ENCODE measurements at regions not wholly inside any gene's neighbourhood (a gene's known extent, or its start where the extent isn't known, plus 50 kb on each side); places are given as distances from the start of the nearest gene placed in this dataset.

DNA sequence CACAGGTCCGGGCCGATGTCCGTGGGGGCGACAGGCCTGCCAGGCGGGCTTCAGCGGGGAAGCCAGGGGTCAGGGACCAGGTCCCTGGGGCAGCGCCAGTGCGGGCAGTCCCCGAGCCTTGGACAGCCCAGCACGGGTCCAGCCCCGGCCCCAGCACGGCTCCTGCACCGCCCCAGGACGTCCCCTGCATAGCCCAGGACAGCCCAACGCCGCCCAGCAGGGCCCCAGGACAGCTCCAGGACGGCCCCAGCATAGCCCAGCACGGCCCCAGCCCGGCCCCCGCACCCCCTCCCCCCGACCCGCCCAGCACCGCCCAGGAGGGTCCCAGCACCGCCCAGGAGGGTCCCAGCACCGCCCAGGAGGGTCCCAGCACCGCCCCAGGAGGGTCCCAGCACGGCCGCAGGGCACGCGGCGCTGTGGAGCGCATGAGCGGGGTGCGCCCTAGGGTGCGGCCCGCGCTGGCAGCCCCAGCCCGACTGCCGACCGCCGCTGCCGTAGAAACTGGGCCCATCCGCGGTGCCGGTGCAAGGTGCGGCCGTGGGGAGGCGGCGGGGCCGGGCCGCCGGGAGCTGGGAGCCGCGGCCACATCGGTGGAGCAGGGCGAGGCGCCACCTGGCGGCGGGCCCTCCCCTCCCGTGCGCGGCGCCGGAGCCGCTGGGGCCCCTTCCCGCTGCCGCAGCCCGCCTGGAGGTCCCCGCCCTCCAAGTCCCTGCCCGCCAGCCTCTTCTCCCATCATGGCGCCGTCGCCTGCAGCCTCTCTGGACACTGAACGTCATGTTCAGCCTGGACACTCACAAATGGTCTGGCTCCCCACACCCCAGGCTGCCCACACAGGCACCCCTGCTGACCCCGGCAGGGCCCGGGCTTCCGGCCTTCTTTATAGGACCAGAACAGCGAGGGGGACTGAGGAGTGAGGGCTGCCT, 106.8 kb upstream of the NKX1-1 start (continued):
- TF ChIP-seq NFE2L1 (tag; IDR thresholded peaks at IDR 0.05; ENCODE audit: borderline replicate concordance, low read depth) (no peak), GTF2F1 (IDR thresholded peaks at IDR 0.05; ENCODE audit: low read depth, low read length) (no peak), CBX5 (IDR thresholded peaks at IDR 0.05; ENCODE audit: borderline replicate concordance, low read depth) (no peak), ESRRB (CRISPR knock-in tag; IDR thresholded peaks at IDR 0.05; ENCODE audit: borderline replicate concordance) (no peak), ZFX (CRISPR knock-in tag; IDR thresholded peaks at IDR 0.05) (no peak), NEUROD1 (IDR thresholded peaks at IDR 0.05; ENCODE audit: borderline replicate concordance, low read depth, low read length, partially characterized antibody) (no peak), RAD21 (CRISPR knock-in tag; conservative IDR thresholded peaks at IDR 0.05 in 1 of 2, IDR thresholded peaks at IDR 0.05 in 1 of 2) (peak in 1 of 2 experiments; percentile 68; a peak in 3 of 4 replicates), SOX6 (IDR thresholded peaks at IDR 0.05) (peak; percentile 22; the same call in 1 of the 2 replicates), SIN3B (IDR thresholded peaks at IDR 0.05; ENCODE audit: low read depth) (peak; percentile 59), FOS (IDR thresholded peaks at IDR 0.05; ENCODE audit: extremely low read depth, insufficient read length) (no peak), HDGF (IDR thresholded peaks at IDR 0.05) (no peak), ETS2 (tag; IDR thresholded peaks at IDR 0.05; ENCODE audit: borderline replicate concordance, poor library complexity, severe bottlenecking) (no peak), MEF2A (IDR thresholded peaks at IDR 0.05; ENCODE audit: control insufficient read depth, low read depth, low read length) (no peak), ZNF445 (CRISPR knock-in tag; IDR thresholded peaks at IDR 0.05; ENCODE audit: low read depth) (no peak), POLR3G (IDR thresholded peaks at IDR 0.05; ENCODE audit: extremely low read depth, insufficient read length, insufficient replicate concordance) (no peak), ETV6 (IDR thresholded peaks at IDR 0.05; ENCODE audit: borderline replicate concordance in 1 of 2, low read depth in 2 of 2, low read length in 1 of 2) (no peak), ETV6 (CRISPR knock-in tag; IDR thresholded peaks at IDR 0.05; ENCODE audit: borderline replicate concordance) (no peak)
- TF ChIP-seq, protein P1, sequence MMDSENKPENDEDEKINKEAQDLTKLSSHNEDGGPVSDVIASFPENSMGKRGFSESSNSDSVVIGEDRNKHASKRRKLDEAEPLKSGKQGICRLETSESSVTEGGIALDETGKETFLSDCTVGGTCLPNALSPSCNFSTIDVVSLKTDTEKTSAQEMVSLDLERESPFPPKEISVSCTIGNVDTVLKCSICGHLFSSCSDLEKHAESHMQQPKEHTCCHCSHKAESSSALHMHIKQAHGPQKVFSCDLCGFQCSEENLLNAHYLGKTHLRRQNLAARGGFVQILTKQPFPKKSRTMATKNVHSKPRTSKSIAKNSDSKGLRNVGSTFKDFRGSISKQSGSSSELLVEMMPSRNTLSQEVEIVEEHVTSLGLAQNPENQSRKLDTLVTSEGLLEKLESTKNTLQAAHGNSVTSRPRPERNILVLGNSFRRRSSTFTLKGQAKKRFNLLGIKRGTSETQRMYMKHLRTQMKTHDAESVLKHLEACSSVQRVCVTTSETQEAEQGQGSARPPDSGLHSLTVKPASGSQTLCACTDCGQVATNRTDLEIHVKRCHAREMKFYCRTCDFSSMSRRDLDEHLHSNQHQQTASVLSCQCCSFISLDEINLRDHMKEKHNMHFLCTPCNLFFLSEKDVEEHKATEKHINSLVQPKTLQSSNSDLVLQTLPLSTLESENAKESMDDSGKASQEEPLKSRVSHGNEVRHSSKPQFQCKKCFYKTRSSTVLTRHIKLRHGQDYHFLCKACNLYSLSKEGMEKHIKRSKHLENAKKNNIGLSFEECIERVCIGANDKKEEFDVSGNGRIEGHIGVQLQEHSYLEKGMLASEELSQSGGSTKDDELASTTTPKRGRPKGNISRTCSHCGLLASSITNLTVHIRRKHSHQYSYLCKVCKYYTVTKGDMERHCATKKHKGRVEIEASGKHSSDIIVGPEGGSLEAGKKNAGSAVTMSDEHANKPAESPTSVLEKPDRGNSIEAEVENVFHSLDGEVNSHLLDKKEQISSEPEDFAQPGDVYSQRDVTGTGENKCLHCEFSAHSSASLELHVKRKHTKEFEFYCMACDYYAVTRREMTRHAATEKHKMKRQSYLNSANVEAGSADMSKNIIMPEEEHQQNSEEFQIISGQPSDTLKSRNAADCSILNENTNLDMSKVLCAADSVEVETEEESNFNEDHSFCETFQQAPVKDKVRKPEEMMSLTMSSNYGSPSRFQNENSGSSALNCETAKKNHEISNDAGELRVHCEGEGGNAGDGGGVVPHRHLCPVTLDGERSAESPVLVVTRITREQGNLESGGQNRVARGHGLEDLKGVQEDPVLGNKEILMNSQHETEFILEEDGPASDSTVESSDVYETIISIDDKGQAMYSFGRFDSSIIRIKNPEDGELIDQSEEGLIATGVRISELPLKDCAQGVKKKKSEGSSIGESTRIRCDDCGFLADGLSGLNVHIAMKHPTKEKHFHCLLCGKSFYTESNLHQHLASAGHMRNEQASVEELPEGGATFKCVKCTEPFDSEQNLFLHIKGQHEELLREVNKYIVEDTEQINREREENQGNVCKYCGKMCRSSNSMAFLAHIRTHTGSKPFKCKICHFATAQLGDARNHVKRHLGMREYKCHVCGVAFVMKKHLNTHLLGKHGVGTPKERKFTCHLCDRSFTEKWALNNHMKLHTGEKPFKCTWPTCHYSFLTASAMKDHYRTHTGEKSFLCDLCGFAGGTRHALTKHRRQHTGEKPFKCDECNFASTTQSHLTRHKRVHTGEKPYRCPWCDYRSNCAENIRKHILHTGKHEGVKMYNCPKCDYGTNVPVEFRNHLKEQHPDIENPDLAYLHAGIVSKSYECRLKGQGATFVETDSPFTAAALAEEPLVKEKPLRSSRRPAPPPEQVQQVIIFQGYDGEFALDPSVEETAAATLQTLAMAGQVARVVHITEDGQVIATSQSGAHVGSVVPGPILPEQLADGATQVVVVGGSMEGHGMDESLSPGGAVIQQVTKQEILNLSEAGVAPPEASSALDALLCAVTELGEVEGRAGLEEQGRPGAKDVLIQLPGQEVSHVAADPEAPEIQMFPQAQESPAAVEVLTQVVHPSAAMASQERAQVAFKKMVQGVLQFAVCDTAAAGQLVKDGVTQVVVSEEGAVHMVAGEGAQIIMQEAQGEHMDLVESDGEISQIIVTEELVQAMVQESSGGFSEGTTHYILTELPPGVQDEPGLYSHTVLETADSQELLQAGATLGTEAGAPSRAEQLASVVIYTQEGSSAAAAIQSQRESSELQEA (IDR thresholded peaks at IDR 0.05; ENCODE audit: low read depth), result no peak

Data from K562 (cell line).